ENCODE measurements at regions not wholly inside any gene's neighbourhood (a gene's known extent, or its start where the extent isn't known, plus 50 kb on each side); places are given as distances from the start of the nearest gene placed in this dataset.
"Not testable (repeated sequence)": the region's sequence is repeated elsewhere in the genome, so short reads cannot be mapped to it uniquely, and the experiment has no call there.

DNA sequence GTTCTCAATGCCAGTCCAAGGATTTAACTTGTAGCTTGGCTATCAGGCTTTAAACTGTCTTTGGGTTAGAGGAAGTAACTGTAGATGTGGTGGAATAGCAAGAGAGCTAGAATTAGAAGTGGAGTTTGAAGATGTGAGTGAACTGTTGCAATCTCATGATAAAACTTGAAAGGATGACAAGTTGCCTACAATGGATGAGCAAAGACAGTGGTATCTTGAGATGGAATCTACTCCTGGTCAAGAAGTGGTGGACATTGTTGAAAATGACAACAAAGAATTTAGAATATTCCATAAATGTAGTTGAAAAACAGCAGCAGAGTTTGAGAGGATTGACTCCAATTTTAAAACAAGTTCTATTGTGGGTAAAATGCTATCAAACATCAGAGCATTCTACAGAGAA, 199.0 kb downstream of the DUSP6 start:
- peak; percentile 51 for DNase-seq

DNA sequence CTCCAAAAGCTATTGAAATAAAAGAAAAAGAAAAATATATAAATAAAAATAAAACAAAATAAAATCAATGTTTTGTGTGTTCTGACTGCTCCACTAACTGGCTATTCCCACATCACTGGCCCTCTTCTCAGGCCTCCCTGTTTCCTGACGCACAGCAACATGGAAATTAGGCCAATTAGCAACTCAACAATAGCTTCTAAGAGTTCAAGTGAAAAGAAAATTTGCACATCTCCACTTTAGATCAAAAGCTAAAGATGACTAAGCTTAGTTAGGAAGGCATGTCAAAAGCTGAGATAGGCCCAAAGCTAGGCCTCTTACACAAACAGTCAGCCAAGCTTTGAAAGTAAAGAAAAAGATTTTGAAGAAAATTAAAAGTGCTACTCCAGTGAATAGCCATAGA, 200.8 kb downstream of the DUSP6 start:
- DNase-seq, result no peak

GRCh38 chr12:89150789-89151188, 201.5 kb downstream of the DUSP6 start:
- DNase-seq, result not testable (repeated sequence)

GRCh38 chr12:89140602-89141238, 211.6 kb downstream of the DUSP6 start:
- peak; percentile 50 for DNase-seq

GRCh38 chr12:89140141-89140540, 212.2 kb downstream of the DUSP6 start:
- DNase-seq, result no peak

DNA sequence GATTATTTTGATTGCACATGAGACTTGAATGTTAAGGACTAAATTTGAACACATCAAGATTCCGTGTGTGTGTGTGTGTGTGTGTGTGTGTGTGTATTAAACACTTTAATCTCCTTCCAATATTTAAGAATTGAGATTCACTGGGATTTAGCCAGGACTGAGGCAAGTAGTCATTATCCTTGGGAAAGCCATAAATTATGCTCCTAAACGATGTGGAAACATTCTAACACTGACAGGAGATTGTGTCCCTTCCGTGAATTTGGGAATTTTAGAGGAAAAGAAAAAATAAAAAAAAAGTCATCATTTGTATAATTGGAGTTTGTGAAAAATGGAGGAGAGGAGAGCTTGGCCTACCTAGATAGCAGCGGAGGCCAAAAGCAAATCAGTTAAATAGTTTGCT, 212.9 kb downstream of the DUSP6 start:
- DNase-seq, result no peak

DNA sequence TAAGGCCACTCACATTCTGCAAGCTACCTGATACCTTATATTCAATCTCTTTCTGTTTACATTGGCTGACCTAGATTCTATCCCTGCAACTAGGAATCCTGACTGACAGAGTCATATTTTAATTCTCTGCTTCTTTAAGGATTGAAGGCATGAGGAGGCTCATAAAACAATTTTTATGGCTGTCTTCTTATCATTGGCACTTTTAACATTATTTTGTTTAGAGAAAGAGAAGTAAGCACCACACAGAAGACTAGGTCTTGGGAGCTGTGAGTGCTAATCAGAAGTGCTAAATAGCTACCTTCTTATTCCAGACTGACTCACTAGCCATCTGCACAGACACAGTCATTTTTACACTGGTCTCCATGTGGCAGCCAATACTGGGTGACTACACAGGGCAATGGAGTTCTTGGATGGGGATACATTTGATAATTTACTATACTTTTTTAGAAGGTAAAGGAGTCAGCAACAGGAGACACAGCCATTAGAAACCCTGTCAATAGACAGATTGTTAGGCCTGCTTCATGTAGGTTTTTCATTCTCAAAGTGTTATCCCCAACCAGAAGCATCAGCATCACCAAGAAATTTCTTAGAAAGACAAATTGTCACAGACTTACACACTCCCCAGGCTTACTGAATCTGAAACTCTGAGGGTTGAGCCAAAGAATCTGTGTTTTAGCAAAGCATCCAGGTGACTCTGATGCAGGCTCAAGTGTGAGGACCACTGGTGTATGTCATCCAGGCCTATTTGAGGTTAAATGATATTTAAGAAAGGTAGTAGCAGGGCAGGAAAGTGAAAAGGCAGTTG, 214.1 kb downstream of the DUSP6 start:
- DNase-seq, result no peak

DNA sequence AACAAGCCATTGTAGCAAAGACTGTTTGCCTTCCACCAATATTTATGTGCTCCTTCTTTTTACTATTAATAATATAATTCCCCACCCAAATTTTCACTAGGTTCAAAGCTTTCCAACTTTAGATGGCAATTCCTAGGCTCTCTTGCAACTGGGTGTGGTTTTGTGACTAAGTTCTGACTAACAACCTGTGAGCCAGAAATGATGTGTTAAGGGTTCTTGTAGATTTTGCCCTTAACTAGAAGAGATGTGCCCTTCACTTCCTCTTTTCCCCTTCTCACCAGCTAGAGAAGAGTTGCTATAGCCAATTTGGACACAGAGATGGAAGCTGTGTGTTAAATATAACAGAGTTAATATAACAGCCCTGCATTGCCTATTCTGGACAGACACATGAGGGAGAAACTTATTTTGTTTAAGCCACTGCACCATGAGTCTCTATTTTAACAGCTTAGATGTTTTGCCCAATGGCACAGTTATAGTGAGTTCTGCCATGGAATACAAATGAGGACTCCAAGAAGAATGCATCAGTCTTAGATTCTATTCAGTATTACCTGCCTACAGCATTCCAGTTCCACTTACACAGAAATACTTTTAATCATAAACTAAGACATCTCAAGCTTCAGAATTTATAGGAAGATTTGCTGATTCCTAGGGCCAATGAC, 216.2 kb downstream of the DUSP6 start:
- DNase-seq, result peak; percentile 43

DNA sequence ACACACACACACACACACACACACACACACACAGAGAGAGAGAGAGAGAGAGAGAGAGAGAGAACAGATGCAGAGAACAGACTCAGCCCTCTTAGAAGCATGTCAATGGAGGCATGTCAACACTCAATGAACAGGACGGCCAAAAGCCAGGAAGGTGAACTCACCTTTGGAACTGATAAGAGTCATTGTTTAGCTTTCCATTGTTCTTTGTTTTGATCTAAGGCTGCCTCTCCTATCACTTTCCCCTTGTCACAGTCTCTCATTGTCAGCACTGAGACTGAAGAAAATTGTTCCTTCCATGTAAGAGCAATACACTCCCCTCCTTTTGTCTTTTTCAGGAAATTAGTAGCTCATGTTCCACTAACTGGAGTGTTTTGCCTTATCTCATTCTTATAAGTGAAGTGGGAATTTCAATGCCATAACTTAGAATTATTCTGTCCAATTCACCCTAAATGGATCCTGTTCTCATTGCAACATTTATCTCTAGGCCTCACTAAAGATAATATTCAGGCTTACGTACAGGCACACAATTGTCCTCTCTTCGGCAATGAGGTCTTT, 218.0 kb downstream of the DUSP6 start:
- no peak for DNase-seq

- no peak for DNase-seq
These were observed 223.0 kb downstream of the DUSP6 start for GRCh38 chr12:89129167-89129870.

GRCh38 chr12:89126712-89127111, 225.6 kb downstream of the DUSP6 start:
- peak; percentile 7 for DNase-seq

DNA sequence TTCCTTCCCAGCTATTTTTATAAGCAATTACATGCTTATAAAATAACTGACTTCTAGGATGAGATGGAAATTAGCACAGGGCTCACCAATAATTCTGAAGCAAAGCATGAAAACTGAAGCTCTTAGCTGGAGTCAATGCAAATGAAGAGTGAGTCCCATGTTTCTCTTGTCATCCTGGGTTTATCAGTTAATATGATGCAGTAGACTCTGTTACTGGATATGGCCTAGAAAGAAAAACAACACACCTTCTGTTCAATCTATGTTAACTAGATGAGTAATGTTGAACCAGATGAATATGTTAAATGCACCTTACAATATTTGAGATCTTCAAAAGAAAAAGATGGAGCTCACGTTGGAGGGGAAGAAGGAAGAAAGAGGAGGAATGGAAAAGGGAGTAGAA, 229.4 kb downstream of the DUSP6 start:
- no peak for DNase-seq

DNA sequence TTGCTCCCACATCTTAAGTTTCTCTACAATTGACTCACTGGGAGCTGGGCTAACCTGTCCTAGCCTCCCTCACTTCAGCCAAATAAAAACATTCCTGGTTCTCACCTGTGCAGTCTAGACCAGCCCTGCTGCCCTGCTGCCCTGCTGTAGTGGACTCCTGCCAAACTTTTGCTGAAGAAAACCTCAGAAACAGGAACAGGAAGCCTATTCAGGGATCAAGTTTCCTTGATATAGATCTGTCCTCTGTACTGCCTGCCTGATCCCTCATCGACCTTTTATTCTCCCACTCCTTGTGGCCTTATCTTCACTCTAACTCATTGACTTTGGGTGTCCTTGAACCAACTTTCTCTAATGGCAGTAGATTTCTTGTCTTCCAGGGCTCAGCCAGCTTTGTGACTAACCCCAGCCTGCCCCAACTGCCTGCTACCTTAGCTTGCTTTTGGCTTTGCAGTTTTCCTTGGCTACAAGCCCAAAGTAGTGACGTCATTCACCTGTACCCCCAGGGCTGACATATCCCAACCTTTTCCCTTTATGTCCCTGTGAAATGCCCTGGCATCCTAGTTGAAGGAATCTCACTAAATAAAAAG, 234.8 kb downstream of the DUSP6 start:
- no peak for DNase-seq

DNA sequence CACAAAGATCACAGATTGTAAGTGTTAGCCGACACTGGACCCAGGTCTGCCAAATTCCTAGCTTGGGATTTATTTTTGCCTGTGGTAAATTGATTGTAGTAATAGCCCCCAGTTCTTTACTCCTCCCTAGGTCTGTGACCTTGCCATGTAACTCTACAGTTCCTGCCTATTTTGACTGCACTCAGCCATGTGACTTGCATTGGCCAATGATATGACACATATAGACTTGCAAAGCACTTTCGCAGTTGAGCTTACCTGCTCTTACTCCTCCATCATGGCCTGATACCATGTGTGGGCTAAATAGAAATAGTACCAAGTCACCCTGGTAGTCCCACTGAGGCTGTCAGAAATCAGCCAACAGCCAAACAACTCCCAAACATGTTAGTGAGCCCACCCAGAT, 240.3 kb downstream of the DUSP6 start:
- no peak for DNase-seq

DNA sequence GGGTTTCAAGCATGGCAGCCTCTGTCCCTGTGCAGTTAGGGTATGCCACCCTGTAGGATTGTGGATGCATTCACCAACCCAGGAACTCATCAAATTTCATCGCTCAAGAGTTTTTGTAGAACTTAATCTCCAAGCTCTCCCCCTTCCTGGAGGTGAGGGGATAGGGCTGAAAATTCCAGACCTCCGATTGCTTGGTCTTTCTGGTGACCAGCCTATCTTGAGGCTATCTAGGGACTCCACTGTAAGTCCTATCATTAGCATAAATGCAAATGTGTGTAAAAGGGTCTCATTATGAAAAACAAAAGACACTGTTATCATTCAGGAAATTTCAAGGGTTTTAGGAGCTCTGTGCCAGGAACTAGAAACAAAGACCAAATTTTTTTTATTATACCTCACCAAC, 244.0 kb downstream of the DUSP6 start:
- no peak for DNase-seq

DNA sequence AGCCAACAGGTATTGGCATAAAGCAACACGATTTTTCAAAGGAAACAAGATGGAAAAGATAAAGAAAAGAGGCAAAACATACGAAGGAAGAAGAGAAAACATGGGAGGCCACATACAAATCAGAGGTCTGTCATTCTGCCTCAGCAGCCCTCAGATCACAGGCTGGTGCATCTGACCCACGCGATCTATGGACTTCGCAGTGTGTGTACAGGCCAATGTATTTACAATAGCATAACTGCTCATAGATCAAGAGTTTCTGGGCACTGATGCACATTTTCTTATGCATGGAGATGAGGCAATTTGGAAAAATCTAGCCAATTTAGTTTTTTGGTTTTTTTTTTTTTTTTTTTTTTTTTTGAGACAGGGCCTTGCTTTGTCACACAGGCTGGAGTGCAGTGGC, 245.4 kb downstream of the DUSP6 start:
- DNase-seq, result no peak

GRCh38 chr12:89105243-89105642, 247.1 kb downstream of the DUSP6 start:
- DNase-seq, result no peak

- no peak for DNase-seq
These were observed 248.5 kb downstream of the DUSP6 start for GRCh38 chr12:89103831-89104230.

GRCh38 chr12:89101440-89101839, 250.9 kb downstream of the DUSP6 start:
- DNase-seq, result no peak

DNA sequence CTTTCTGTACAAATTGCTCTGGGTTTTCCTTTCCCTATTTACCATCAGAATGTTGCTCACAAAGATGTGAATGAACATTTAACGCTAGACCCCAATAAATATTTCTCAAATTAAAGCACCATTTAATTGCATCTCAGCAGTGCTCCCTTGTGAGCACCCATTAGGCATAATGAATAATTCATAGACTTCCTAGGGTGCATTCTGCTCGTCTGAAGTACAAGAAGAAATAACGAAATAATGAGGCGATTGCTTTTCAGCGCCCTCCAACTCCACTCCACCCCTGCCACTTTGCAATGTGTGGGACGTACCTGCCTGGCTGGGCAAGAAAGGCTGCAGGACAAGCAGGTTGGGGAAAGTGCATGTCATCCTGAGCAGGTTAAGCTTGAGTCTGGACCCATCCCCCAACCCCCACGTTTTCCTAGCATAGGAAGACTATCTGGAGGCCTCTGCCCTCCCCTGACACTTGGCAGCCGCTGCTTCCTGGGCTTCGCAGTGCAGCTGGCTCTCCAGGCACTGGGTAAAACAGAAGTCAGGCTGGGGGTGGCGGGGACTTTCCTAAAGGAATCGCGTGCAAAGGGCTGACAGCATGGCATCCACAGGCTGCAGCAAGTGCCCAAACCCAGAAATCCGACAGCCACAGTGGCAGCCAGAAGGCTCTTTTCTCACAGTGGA, 253.7 kb downstream of the DUSP6 start:
- DNase-seq, result peak; percentile 13

DNA sequence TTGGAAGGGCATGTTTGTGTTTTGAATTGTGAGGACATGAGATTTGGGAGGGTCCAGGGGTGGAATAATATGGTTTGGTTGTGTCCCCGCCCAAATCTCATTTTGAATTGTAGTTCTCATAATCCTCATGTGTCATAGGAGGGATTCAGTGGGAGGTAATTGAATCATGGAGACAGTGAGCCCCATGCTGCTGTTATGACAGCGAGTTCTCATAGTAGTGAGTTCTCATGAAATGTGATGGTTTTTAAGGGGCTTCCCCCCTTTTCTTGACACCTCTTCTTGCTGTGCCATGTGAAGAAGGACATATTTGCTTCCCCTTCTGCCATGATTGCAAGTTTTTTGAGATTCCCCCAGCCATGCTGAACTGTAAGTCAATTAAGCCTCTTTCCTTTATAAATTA, 260.0 kb downstream of the DUSP6 start:
- DNase-seq, result no peak

DNA sequence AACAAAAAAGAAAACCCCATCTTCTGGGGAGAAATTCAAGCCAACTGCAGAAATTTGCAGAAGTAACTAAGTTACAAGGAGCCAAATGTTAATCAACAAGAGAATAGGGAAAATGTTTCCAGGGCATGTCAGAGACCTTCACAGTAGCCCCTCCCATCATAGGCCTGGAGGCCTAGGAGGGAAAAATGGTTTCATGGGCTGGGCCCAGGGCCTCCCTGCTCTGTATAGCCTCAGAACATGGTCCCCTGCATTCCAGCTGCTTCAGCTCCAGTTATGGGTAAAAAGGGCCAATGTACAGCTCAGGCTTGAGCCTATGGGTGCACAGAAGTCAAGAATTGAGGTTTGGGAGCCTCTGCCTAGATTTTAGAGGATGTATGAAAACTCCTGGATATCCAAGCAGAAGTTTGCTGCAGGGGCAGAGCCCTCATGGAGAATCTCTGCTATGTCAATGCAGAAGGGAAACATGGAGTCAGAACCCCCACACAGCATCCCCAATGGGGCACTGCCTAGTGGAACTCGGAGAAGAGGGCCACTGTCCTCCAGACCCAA, 260.9 kb downstream of the DUSP6 start:
- DNase-seq, result no peak

All from fibroblast of skin of back (primary cell).